ENCODE measurements at regions not wholly inside any gene's neighbourhood (a gene's known extent, or its start where the extent isn't known, plus 50 kb on each side); places are given as distances from the start of the nearest gene placed in this dataset.

DNA sequence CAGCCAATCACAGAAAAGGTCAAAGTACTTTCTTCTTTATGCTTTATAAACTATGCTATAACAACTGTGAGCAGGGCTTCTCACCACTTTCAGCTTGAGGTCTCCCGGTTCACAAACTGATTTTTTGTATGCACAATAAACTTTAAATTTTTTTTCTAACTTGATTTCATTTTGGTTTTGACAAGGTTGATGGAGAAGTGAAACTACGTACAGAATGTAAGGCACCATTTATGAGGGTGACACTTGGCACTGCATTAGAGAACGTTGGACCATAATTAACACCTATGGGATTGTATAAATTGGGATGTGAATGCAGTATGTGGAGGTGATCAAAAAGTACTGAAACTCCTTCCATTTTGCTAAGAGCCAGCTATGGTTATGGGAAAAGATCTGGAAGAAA is 857.9 kb upstream of the HTR2C start:
- H3K4me3 ChIP-seq (ENCODE audit: low read length) = no peak overlapping the region
- TF ChIP-seq, protein P1, sequence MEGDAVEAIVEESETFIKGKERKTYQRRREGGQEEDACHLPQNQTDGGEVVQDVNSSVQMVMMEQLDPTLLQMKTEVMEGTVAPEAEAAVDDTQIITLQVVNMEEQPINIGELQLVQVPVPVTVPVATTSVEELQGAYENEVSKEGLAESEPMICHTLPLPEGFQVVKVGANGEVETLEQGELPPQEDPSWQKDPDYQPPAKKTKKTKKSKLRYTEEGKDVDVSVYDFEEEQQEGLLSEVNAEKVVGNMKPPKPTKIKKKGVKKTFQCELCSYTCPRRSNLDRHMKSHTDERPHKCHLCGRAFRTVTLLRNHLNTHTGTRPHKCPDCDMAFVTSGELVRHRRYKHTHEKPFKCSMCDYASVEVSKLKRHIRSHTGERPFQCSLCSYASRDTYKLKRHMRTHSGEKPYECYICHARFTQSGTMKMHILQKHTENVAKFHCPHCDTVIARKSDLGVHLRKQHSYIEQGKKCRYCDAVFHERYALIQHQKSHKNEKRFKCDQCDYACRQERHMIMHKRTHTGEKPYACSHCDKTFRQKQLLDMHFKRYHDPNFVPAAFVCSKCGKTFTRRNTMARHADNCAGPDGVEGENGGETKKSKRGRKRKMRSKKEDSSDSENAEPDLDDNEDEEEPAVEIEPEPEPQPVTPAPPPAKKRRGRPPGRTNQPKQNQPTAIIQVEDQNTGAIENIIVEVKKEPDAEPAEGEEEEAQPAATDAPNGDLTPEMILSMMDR (conservative IDR thresholded peaks at IDR 0.05; ENCODE audit: low read length) = no peak
- no peak for DNase-seq (ENCODE audit: low read depth)

DNA sequence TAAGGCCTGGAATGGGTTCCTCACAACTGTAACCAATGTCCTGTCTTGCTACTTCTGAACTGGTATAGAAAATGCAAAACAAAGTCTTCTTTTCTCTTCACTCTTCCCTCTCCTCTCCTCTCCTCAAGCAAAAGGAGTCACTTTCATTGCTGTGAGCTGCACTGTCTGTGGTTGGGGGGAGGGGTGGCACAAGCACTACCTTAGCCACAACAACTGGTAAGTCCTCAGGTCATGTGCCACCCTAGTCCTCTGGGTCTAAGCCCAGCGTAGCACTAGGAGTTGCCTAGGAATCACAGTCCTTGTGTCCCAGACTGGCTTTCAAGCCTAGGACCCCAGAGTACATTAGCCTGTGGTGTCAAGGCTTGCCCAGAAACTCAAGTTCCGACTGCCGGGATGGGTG is 859.3 kb upstream of the AMOT start:
- DNase-seq (ENCODE audit: low read depth) = no peak
- TF ChIP-seq, protein P1 (conservative IDR thresholded peaks at IDR 0.05; ENCODE audit: low read length) = no peak
- H3K4me3 ChIP-seq (ENCODE audit: low read length) = no peak overlapping the region

DNA sequence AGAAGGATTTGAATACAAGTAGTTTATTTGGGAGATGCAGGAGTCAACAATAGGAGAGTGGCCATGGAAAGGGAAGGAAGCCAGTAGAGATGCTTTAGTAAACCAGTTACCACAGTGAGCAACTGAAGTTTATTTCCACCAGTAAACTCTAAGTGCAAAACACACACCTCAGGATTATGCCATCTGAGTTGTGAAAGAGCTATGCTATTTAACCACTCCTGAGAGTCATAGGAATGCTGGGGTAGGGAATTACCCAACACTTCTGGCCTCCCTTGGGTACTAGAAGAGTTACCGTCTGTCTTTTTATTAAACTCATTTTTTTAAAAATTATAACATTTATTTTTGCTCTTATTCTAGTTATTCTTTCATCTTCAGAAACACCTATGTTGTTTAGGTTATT is 834.6 kb upstream of the AMOT start:
- no peak overlapping the region for H3K4me3 ChIP-seq (ENCODE audit: low read length)
- DNase-seq (ENCODE audit: low read depth) = peak; percentile 58
- TF ChIP-seq, protein P1 (conservative IDR thresholded peaks at IDR 0.05; ENCODE audit: low read length) = no peak

DNA sequence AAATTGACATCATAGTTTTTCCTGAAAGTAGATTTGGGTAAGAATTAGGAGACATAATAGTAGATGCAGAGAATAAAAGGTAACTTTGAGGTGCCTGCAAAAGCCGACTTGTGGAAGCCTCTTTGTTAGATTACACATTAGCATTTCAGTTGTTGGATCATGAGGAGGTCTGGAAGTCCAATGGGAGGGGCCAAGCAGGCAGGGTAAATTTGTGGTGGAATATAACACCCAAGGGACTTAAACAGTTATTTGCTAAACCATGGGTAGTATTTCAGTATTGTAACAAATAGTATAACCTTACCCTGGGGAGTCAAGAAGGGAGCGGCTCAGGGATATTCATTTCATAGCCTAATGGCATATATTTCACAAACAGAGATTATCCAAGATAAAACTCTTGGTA is 810.7 kb upstream of the AMOT start:
- TF ChIP-seq, protein P1 (conservative IDR thresholded peaks at IDR 0.05; ENCODE audit: low read length) = no peak
- DNase-seq (ENCODE audit: low read depth) = no peak
- H3K4me3 ChIP-seq (ENCODE audit: low read length) = no peak overlapping the region

DNA sequence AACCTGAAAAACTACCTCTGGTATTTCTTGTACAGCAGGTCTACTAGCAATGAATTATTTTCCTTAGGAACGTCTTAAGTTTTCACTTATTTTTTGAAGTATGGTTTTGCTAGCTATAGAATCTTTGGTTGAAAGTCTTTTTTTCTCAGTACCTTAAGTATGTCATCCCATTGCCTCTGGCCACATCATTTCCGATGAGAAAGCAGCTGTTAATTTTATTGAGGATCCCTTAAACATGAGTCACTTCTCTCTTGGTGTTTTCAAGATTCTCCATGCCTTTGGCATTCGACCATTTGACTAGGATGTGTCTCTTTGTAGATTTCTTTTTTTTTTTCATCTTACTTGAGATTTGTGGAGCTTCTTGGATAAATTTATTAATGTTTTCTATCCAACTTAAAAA is 803.8 kb upstream of the AMOT start:
- TF ChIP-seq, protein P1 (conservative IDR thresholded peaks at IDR 0.05; ENCODE audit: low read length) = no peak
- H3K4me3 ChIP-seq (ENCODE audit: low read length) = no peak overlapping the region
- peak; percentile 71 for DNase-seq (ENCODE audit: low read depth)

DNA sequence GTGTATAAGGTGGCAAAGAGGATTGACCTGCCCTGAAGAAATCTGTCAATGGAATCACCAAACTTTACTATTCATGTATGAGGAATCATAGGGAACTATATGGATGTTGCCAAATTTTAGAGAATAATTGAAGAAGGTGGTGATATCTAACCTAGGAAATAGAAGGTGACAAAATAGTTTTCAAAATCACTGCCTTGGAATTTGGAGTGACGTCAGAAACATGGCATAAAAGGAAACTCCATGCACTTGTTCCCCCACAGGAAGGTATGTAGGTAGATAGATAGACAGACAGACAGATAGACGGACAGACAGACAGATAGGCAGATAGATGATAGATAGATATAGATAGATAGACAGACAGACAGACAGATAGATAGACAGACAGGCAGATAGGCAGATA is 793.9 kb upstream of the AMOT start:
- TF ChIP-seq, protein P1 (conservative IDR thresholded peaks at IDR 0.05; ENCODE audit: low read length) = no peak
- no peak for DNase-seq (ENCODE audit: low read depth)
- no peak overlapping the region for H3K4me3 ChIP-seq (ENCODE audit: low read length)

DNA sequence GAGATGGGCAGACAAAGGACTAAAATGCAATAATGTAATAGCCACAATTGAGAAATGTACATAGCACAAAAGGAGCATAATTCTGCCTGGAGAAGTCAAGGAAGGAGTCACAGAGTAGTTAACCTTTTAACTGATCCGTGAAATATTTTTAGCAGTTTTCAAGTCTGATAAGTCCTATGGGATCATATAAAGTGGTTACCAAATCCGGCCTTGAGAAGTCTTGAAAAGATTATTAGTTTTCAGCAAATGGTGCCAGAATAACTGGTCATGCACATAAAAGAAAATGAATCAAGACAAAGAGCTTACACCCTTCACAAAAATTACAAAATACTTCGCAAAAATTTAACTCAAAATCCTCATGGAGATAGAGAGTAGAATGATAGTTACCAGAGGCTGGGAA is 788.7 kb upstream of the AMOT start:
- no peak overlapping the region for H3K4me3 ChIP-seq (ENCODE audit: low read length)
- DNase-seq (ENCODE audit: low read depth) = no peak
- TF ChIP-seq, protein P1 (conservative IDR thresholded peaks at IDR 0.05; ENCODE audit: low read length) = no peak
